OCI-LY3 (cell line): ENCODE measurements at regions not wholly inside any gene's neighbourhood (a gene's known extent, or its start where the extent isn't known, plus 50 kb on each side); places are given as distances from the start of the nearest gene placed in this dataset.

Source experiments
- EZH2phosphoT487 ChIP-seq: fragments of 200-600 bp; shearing (Covaris generic); IDR thresholded peaks from 2 replicates; pipeline ENCODE4 v1.6.1; 2018; ENCODE audit warnings: antibody characterized with exemption, mixed run types, low read depth
- TF ChIP-seq, protein P1 (sequence below): fragments of 200-600, 300-600 bp; sonication (generic); IDR thresholded peaks from 2 replicates; pipeline ENCODE4 v1.5.1; 2014; ENCODE audit warnings: antibody characterized with exemption, low read length, low read depth

GRCh38 chr3:5774337-5774736 lies 586.8 kb downstream of the EDEM1 start:
- TF ChIP-seq, protein P1, sequence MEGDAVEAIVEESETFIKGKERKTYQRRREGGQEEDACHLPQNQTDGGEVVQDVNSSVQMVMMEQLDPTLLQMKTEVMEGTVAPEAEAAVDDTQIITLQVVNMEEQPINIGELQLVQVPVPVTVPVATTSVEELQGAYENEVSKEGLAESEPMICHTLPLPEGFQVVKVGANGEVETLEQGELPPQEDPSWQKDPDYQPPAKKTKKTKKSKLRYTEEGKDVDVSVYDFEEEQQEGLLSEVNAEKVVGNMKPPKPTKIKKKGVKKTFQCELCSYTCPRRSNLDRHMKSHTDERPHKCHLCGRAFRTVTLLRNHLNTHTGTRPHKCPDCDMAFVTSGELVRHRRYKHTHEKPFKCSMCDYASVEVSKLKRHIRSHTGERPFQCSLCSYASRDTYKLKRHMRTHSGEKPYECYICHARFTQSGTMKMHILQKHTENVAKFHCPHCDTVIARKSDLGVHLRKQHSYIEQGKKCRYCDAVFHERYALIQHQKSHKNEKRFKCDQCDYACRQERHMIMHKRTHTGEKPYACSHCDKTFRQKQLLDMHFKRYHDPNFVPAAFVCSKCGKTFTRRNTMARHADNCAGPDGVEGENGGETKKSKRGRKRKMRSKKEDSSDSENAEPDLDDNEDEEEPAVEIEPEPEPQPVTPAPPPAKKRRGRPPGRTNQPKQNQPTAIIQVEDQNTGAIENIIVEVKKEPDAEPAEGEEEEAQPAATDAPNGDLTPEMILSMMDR, result no peak
- TF ChIP-seq EZH2phosphoT487, result no peak
